ENCODE measurements at regions not wholly inside any gene's neighbourhood (a gene's known extent, or its start where the extent isn't known, plus 50 kb on each side); places are given as distances from the start of the nearest gene placed in this dataset.
"Not testable (repeated sequence)": the region's sequence is repeated elsewhere in the genome, so short reads cannot be mapped to it uniquely, and the experiment has no call there.

- Histone ChIP-seq H3K36me3 (ENCODE audit: insufficient read depth) (no peaks in the 10 kb centered on the region), H4K20me1 (replicated peaks; ENCODE audit: insufficient read depth) (no peaks in the 10 kb centered on the region), H3K9me2 (ENCODE audit: insufficient read depth) (no peaks in the 10 kb centered on the region), H3K4me3 (no peak overlapping the region), H3F3A (replicated peaks; ENCODE audit: low read depth) (no peaks in the 10 kb centered on the region), H3K79me2 (replicated peaks; ENCODE audit: insufficient read depth) (no peaks in the 10 kb centered on the region), H2AFZ (no peak overlapping the region), H3K4me1 (ENCODE audit: insufficient read depth) (no peaks in the 10 kb centered on the region), H3K4me2 (no peak overlapping the region), H3K27ac (ENCODE audit: low read depth) (no peak overlapping the region), H3K27me3 (ENCODE audit: insufficient read depth) (no peaks in the 10 kb centered on the region)
- Mint-ChIP-seq H3K4me3 (no peak overlapping the region), H3K27me3 (ENCODE audit: insufficient read depth, low read depth, poor library complexity) (peaks cover 2% of the 10 kb centered on the region), H3K27ac (no peak overlapping the region), H3K9me3 (no peaks in the 10 kb centered on the region; the same call in 1 of the 3 replicates), H3K4me1 (no peaks in the 10 kb centered on the region), H3K36me3 (ENCODE audit: low read depth) (no peaks in the 10 kb centered on the region)
- no peak for ATAC-seq
- TF ChIP-seq ZNF331 (CRISPR knock-in tag; IDR thresholded peaks at IDR 0.05; ENCODE audit: low read depth) = no peak
- DNase-seq (ENCODE audit: low spot score) = no peak
Measured at GRCh38 chr2:39975476-39976020, 196.5 kb upstream of the THUMPD2 start.

GRCh38 chr2:39968037-39968436 is 189.0 kb upstream of the THUMPD2 start:
- ATAC-seq = no peak

GRCh38 chr2:39960681-39961080 is 181.6 kb upstream of the THUMPD2 start:
- not testable (repeated sequence) for H4K20me1 ChIP-seq (replicated peaks; ENCODE audit: insufficient read depth); H3K27ac ChIP-seq (ENCODE audit: low read depth); H3K4me2 ChIP-seq; H3K9me3 Mint-ChIP-seq; H3K9me2 ChIP-seq (ENCODE audit: insufficient read depth); H3K4me3 ChIP-seq; DNase-seq (ENCODE audit: low spot score); H3K27me3 Mint-ChIP-seq (ENCODE audit: insufficient read depth, low read depth, poor library complexity); H3K4me1 ChIP-seq (ENCODE audit: insufficient read depth); H3K4me1 Mint-ChIP-seq; H3F3A ChIP-seq (replicated peaks; ENCODE audit: low read depth); H3K79me2 ChIP-seq (replicated peaks; ENCODE audit: insufficient read depth); H3K4me3 Mint-ChIP-seq; H3K36me3 ChIP-seq (ENCODE audit: insufficient read depth); ATAC-seq; H2AFZ ChIP-seq; H3K27ac Mint-ChIP-seq; H3K36me3 Mint-ChIP-seq (ENCODE audit: low read depth); H3K27me3 ChIP-seq (ENCODE audit: insufficient read depth)

More at GRCh38 chr2:39968037-39968436, 189.0 kb upstream of the THUMPD2 start:
- no peak overlapping the region for H3K4me3 ChIP-seq
- no peaks in the 10 kb centered on the region for H3K9me3 Mint-ChIP-seq
- no peaks in the 10 kb centered on the region for H3K9me2 ChIP-seq (ENCODE audit: insufficient read depth)
- TF ChIP-seq ZNF331 (CRISPR knock-in tag; IDR thresholded peaks at IDR 0.05; ENCODE audit: low read depth) (peak; percentile 85), ZNF114 (CRISPR knock-in tag; IDR thresholded peaks at IDR 0.05) (no peak)
- DNase-seq (ENCODE audit: low spot score) = no peak
- no peak overlapping the region for H3K27ac Mint-ChIP-seq
- no peaks in the 10 kb centered on the region for H3K27me3 Mint-ChIP-seq (ENCODE audit: insufficient read depth, low read depth, poor library complexity)
- no peaks in the 10 kb centered on the region for H3K36me3 ChIP-seq (ENCODE audit: insufficient read depth)
- no peaks in the 10 kb centered on the region for H3K27me3 ChIP-seq (ENCODE audit: insufficient read depth)
- no peak overlapping the region for H3K4me2 ChIP-seq
- H3K36me3 Mint-ChIP-seq (ENCODE audit: low read depth) = peaks cover 6% of the 10 kb centered on the region; the same call in 1 of the 3 replicates
- H3K79me2 ChIP-seq (replicated peaks; ENCODE audit: insufficient read depth) = no peaks in the 10 kb centered on the region
- H3K27ac ChIP-seq (ENCODE audit: low read depth) = no peak overlapping the region
- no peaks in the 10 kb centered on the region for H3K4me1 Mint-ChIP-seq
- no peaks in the 10 kb centered on the region for H4K20me1 ChIP-seq (replicated peaks; ENCODE audit: insufficient read depth)
- H3K4me3 Mint-ChIP-seq = no peak overlapping the region
- no peaks in the 10 kb centered on the region for H3K4me1 ChIP-seq (ENCODE audit: insufficient read depth)
- no peak overlapping the region for H2AFZ ChIP-seq
- H3F3A ChIP-seq (replicated peaks; ENCODE audit: low read depth) = no peaks in the 10 kb centered on the region

GRCh38 chr2:39954346-39954745 is 175.3 kb upstream of the THUMPD2 start:
- no peak overlapping the region for H3K4me2 ChIP-seq
- no peaks in the 10 kb centered on the region for H3K27me3 Mint-ChIP-seq (ENCODE audit: insufficient read depth, low read depth, poor library complexity)
- no peak for ATAC-seq

More at GRCh38 chr2:39954346-39954745, 175.3 kb upstream of the THUMPD2 start:
- H4K20me1 ChIP-seq (replicated peaks; ENCODE audit: insufficient read depth) = no peaks in the 10 kb centered on the region
- H3K79me2 ChIP-seq (replicated peaks; ENCODE audit: insufficient read depth) = no peaks in the 10 kb centered on the region
- Mint-ChIP-seq H3K27ac (no peak overlapping the region; the same call in 1 of the 2 replicates), H3K4me3 (no peak overlapping the region), H3K4me1 (peaks cover 4% of the 10 kb centered on the region; the same call in 1 of the 3 replicates), H3K9me3 (no peaks in the 10 kb centered on the region), H3K36me3 (ENCODE audit: low read depth) (no peaks in the 10 kb centered on the region)
- H3F3A ChIP-seq (replicated peaks; ENCODE audit: low read depth) = no peaks in the 10 kb centered on the region
- no peak overlapping the region for H2AFZ ChIP-seq
- no peaks in the 10 kb centered on the region; the same call in 1 of the 2 replicates for H3K9me2 ChIP-seq (ENCODE audit: insufficient read depth)
- no peaks in the 10 kb centered on the region for H3K27me3 ChIP-seq (ENCODE audit: insufficient read depth)
- no peak overlapping the region for H3K4me3 ChIP-seq
- H3K36me3 ChIP-seq (ENCODE audit: insufficient read depth) = no peaks in the 10 kb centered on the region
- no peak for DNase-seq (ENCODE audit: low spot score)
- no peak overlapping the region for H3K27ac ChIP-seq (ENCODE audit: low read depth)
- no peaks in the 10 kb centered on the region for H3K4me1 ChIP-seq (ENCODE audit: insufficient read depth)
- TF ChIP-seq EZH2 (IDR thresholded peaks at IDR 0.05; ENCODE audit: low read depth, unreplicated experiment) = no peak
- no peak for TF ChIP-seq JUNB (IDR thresholded peaks at IDR 0.05; ENCODE audit: unreplicated experiment)
- no peak for TF ChIP-seq POLR2AphosphoS5 (IDR thresholded peaks at IDR 0.05; ENCODE audit: low read depth)

All from GM23338 (cell line).